K562 (cell line): ENCODE measurements at regions not wholly inside any gene's neighbourhood (a gene's known extent, or its start where the extent isn't known, plus 50 kb on each side); places are given as distances from the start of the nearest gene placed in this dataset.

ENCODE experiments used
- ATAC-seq: fragments of 200-7000 bp; cut with Tn5 transposase; 3 replicates; pipeline ENCODE4 v1.9.1; 2020; ENCODE audit warnings: moderate library complexity
- BruUV-seq: library from RNA; stranded (reverse); fragments of 400-500 nt; replicated peaks from 2 replicates; lab custom pipeline; 2021; lab: Mats Ljungman, UMichigan
- CTCF ChIA-PET: fragments of 300-600 bp; formaldehyde crosslinking; extraction: SDS; loops from one replicate; lab custom pipeline; 2021; ENCODE audit warnings: low intra/inter-chr PET ratio; lab: Yijun Ruan, JAX
- POLR2A ChIA-PET: fragments of 300-600, 350-650 bp; sonication (Branson Sonifier 250); formaldehyde crosslinking; extraction: SDS; loops from one replicate; lab custom pipeline; 2021; ENCODE audit warnings: antibody characterized with exemption, inconsistent platforms; lab: Yijun Ruan, JAX
- DNase-seq, 4 experiments: peaks; one replicate each; pipeline versions ENCODE4 v3.0.0 to v3.0.0-alpha.2; 2011 to 2018; ENCODE audit warnings: low spot score in 3 of 4, mixed read lengths in 3 of 4; ENCODE audit errors: extremely low read depth in 1 of 4
- FAIRE-seq: peaks from 2 replicates; lab custom pipeline; 2011; peaks lifted over from hg19 to GRCh38; lab: Jason Lieb, UNC
- H2AFZ ChIP-seq: 2 replicates; pipeline ENCODE4 v1.6.0; 2011; ENCODE audit warnings: low read depth, low read length, control low read depth, inconsistent platforms
- H3K27ac ChIP-seq: fragments of 200-600 bp; 3 replicates; pipeline ENCODE4 v1.8.0; 2011; ENCODE audit warnings: low read depth, mild to moderate bottlenecking, control low read depth, inconsistent platforms, low read length, moderate library complexity, mixed read lengths; ENCODE audit errors: extremely low read depth
- H3K27me3 ChIP-seq, 2 experiments: fragments of 300-600 bp in 1 of 2; 2 replicates in 1 of 2; 3 replicates in 1 of 2; pipeline versions ENCODE4 v1.6.0 to v1.8.0; 2011; ENCODE audit warnings: inconsistent platforms in 2 of 2, low read length in 2 of 2, mild to moderate bottlenecking in 1 of 2, mixed read lengths in 1 of 2, moderate library complexity in 1 of 2; ENCODE audit not compliant: control insufficient read depth in 2 of 2, insufficient read depth in 2 of 2
- H3K36me3 ChIP-seq: fragments of 300-600 bp; 3 replicates; pipeline ENCODE4 v1.8.0; 2011; ENCODE audit warnings: mild to moderate bottlenecking, low read length, inconsistent platforms; ENCODE audit not compliant: control insufficient read depth, insufficient read depth
- H3K4me1 ChIP-seq, 2 experiments: fragments of 200-600 bp in 1 of 2; replicated peaks in 1 of 2; 2 replicates in 1 of 2; 3 replicates in 1 of 2; pipeline versions ENCODE4 v1.5.1 to v1.8.0; 2011; ENCODE audit warnings: inconsistent platforms in 2 of 2, low read length in 2 of 2, mild to moderate bottlenecking in 1 of 2, mixed read lengths in 1 of 2, moderate library complexity in 1 of 2; ENCODE audit not compliant: control insufficient read depth in 2 of 2, insufficient read depth in 2 of 2
- H3K4me2 ChIP-seq: 2 replicates; pipeline ENCODE4 v1.6.1; 2011; ENCODE audit warnings: low read length, control low read depth, inconsistent platforms, mixed read lengths; ENCODE audit not compliant: insufficient read depth
- H3K4me3 ChIP-seq: fragments of 200-600 bp; sonication (generic), shearing (Covaris generic); 2 replicates; pipeline ENCODE4 v1.5.1; 2016; ENCODE audit warnings: control low read depth, inconsistent platforms
- H3K79me2 ChIP-seq: fragments of 200-600 bp; 3 replicates; pipeline ENCODE4 v1.8.0; 2011; ENCODE audit warnings: low read length, inconsistent platforms; ENCODE audit not compliant: control insufficient read depth, insufficient read depth
- H3K9ac ChIP-seq, 2 experiments: 2 replicates each; pipeline versions ENCODE4 v1.6.0 to v1.6.1; 2011; ENCODE audit warnings: low read depth in 2 of 2, low read length in 2 of 2, control low read depth in 1 of 2, inconsistent platforms in 1 of 2, mild to moderate bottlenecking in 1 of 2, mixed read lengths in 1 of 2; ENCODE audit not compliant: insufficient read depth in 1 of 2
- H3K9me1 ChIP-seq: one replicate; pipeline ENCODE4 v1.6.0; 2011; ENCODE audit warnings: inconsistent platforms, mild to moderate bottlenecking, low read length, moderate library complexity; ENCODE audit not compliant: control insufficient read depth, insufficient read depth
- H3K9me3 ChIP-seq: replicated peaks from 2 replicates; pipeline ENCODE4 v1.5.1; 2011; ENCODE audit warnings: low read depth, low read length, inconsistent platforms; ENCODE audit not compliant: control insufficient read depth, insufficient read depth
- H4K20me1 ChIP-seq: replicated peaks from 2 replicates; pipeline ENCODE4 v1.6.1; 2011; ENCODE audit warnings: low read length, inconsistent platforms, mixed read lengths; ENCODE audit not compliant: control insufficient read depth, insufficient read depth
- CEBPG ChIP-seq, 3 experiments: fragments of 200-800 bp in 1 of 3; sonication (Bioruptor generic) in 1 of 3; sonication (generic) in 1 of 3; formaldehyde crosslinking in 1 of 3; IDR thresholded peaks in 2 of 3; conservative IDR thresholded peaks in 1 of 3; 2 replicates each; pipeline versions ENCODE4 v1.6.1 to v1.8.0; 2016 to 2022; ENCODE audit warnings: missing compliant biosample characterization in 2 of 3, missing genetic modification characterization in 2 of 3, mild to moderate bottlenecking in 1 of 3, missing genetic modification reagents in 1 of 3
- CREM ChIP-seq: IDR thresholded peaks from 2 replicates; pipeline ENCODE4 v1.6.1; 2014; ENCODE audit warnings: antibody characterized with exemption, low read depth
- FOXK1 ChIP-seq: sonication (generic); formaldehyde crosslinking; IDR thresholded peaks from 2 replicates; pipeline ENCODE4 v1.8.0; 2022; ENCODE audit warnings: missing genetic modification reagents, mild to moderate bottlenecking, borderline replicate concordance
- GATA2 ChIP-seq: sonication (generic); formaldehyde crosslinking; IDR thresholded peaks from 2 replicates; pipeline ENCODE4 v1.4.0; 2020; ENCODE audit warnings: mild to moderate bottlenecking, missing genetic modification reagents
- MIER1 ChIP-seq: fragments of 450-650 bp; IDR thresholded peaks from 2 replicates; pipeline ENCODE4 v1.6.1; 2016; ENCODE audit warnings: antibody characterized with exemption, mild to moderate bottlenecking, low read depth
- RFX7 ChIP-seq: fragments of 250-450 bp; sonication (Bioruptor Pico); IDR thresholded peaks from 2 replicates; pipeline ENCODE4 v1.5.1; 2021; ENCODE audit warnings: mild to moderate bottlenecking
- SFPQ ChIP-seq: fragments of 200-400 bp; formaldehyde crosslinking; IDR thresholded peaks from 2 replicates; pipeline ENCODE4 v1.6.1; 2017; ENCODE audit warnings: mild to moderate bottlenecking, low read depth, low read length, moderate library complexity
- SNAPC5 ChIP-seq: fragments of 250-450 bp; sonication (Bioruptor Pico); IDR thresholded peaks from 2 replicates; pipeline ENCODE4 v1.8.0; 2021; ENCODE audit warnings: moderate library complexity, mild to moderate bottlenecking, inconsistent platforms
- XRCC3 ChIP-seq: fragments of 450-650 bp; IDR thresholded peaks from 2 replicates; pipeline ENCODE4 v1.6.1; 2017; ENCODE audit warnings: mild to moderate bottlenecking, moderate library complexity
- ZBED1 ChIP-seq: IDR thresholded peaks from 2 replicates; pipeline ENCODE4 v1.6.1; 2014
- ZC3H11A ChIP-seq: IDR thresholded peaks from 2 replicates; pipeline ENCODE4 v1.6.1; 2012; ENCODE audit warnings: low read depth, low read length, improper control_type of control experiment
- ZNF830 ChIP-seq: fragments of 250-450 bp; sonication (Bioruptor Pico); IDR thresholded peaks from 2 replicates; pipeline ENCODE4 v1.5.0; 2021; ENCODE audit warnings: mild to moderate bottlenecking
- WGBS: fragments of 100-300 bp; shearing (Covaris generic); methylation state at CpG from one replicate; pipeline ENCODE4 v1.1.6; 2016; ENCODE audit warnings: low coverage, mixed read lengths; ENCODE audit not compliant: insufficient coverage; ENCODE audit errors: missing lambda C conversion rate; 5-methylcytosine and 5-hydroxymethylcytosine counted together
- in situ Hi-C: fragments of 300-500 bp; cut with MboI; formaldehyde crosslinking; loops from 4 replicates; pipeline ENCODE4 v1.15.0; 2018; ENCODE audit warnings: inconsistent platforms, mixed read lengths
- intact Hi-C: fragments of 100-400 bp; cut with micrococcal nuclease; formaldehyde crosslinking; loops from 2 replicates; pipeline ENCODE4 v1.14.2; 2022

DNA sequence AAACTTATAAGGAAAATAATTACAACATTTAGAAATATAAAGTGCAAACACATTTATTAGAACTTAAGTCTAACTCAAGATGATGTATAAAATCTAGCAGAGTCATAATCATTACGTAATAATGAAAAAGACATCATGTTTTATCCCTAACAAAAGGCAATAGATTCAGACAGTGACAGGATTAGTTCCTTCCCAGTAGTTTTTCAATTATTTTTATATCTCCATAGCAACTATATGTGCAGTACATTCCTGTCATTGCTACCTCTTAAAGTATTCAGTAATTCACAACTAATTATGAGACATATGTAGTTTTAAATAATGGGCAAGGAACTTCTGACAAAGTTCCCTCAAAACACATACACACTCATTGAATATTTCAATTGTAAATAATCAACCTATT is 687.9 kb downstream of the CCDC85A start:
- 6% methylated on average over 1 of the region's 1 CpG for WGBS
- Histone ChIP-seq H3K4me3 (no peak overlapping the region), H3K9me1 (no peaks in the 10 kb centered on the region), H2AFZ (no peak overlapping the region), H3K9me3 (no peaks in the 10 kb centered on the region), H3K9ac (no peak overlapping the region), H3K36me3 (no peaks in the 10 kb centered on the region), H3K4me2 (no peak overlapping the region), H3K79me2 (no peaks in the 10 kb centered on the region), H4K20me1 (no peaks in the 10 kb centered on the region), H3K27ac (no peak overlapping the region), H3K27me3 (no peaks in the 10 kb centered on the region), H3K4me1 (no peaks in the 10 kb centered on the region)
- CTCF ChIA-PET: no interaction called here
- in situ Hi-C loops: no loop called here
- BruUV-seq: no TSS peak
- FAIRE-seq: no peak
- POLR2A ChIA-PET: no interaction called here
- no peak for ATAC-seq
- TF ChIP-seq ZBED1: no peak
- TF ChIP-seq ZC3H11A: no peak
- TF ChIP-seq CREM: no peak
- TF ChIP-seq CEBPG (CRISPR knock-in tag; IDR thresholded peaks at IDR 0.05): no peak
- TF ChIP-seq CEBPG (tag; conservative IDR thresholded peaks at IDR 0.05 in 1 of 2, IDR thresholded peaks at IDR 0.05 in 1 of 2): peak in 1 of 2 experiments; percentile 44; a peak in 1 of 4 replicates
- DNase-seq: no peak
- intact Hi-C loops: no loop called here

GRCh38 chr2:56874717-56875116 is 690.9 kb downstream of the CCDC85A start:
- Histone ChIP-seq H3K9me1 (no peaks in the 10 kb centered on the region), H4K20me1 (no peaks in the 10 kb centered on the region), H3K27ac (no peak overlapping the region), H3K36me3 (no peaks in the 10 kb centered on the region), H3K4me2 (no peak overlapping the region), H2AFZ (no peak overlapping the region), H3K9ac (no peak overlapping the region), H3K79me2 (no peaks in the 10 kb centered on the region), H3K4me3 (no peak overlapping the region), H3K4me1 (no peaks in the 10 kb centered on the region), H3K27me3 (no peaks in the 10 kb centered on the region), H3K9me3 (no peaks in the 10 kb centered on the region)
- POLR2A ChIA-PET: no interaction called here
- no peak for DNase-seq
- ATAC-seq: no peak
- no peak for TF ChIP-seq GATA2 (CRISPR knock-in tag)
- no peak for TF ChIP-seq RFX7 (CRISPR knock-in tag)
- no peak for TF ChIP-seq XRCC3
- TF ChIP-seq FOXK1 (CRISPR knock-in tag): no peak
- TF ChIP-seq ZNF830 (CRISPR knock-in tag): no peak
- no peak for TF ChIP-seq SFPQ
- TF ChIP-seq MIER1: no peak
- no peak for TF ChIP-seq SNAPC5 (CRISPR knock-in tag)
- 2% methylated on average over 4 of the region's 4 CpGs for WGBS
- CTCF ChIA-PET: no interaction called here
- in situ Hi-C loops (no loop called here), intact Hi-C loops (no loop called here)
- no TSS peak for BruUV-seq
- no peak for FAIRE-seq
